ENCODE measurements at regions not wholly inside any gene's neighbourhood (a gene's known extent, or its start where the extent isn't known, plus 50 kb on each side); places are given as distances from the start of the nearest gene placed in this dataset.

DNA sequence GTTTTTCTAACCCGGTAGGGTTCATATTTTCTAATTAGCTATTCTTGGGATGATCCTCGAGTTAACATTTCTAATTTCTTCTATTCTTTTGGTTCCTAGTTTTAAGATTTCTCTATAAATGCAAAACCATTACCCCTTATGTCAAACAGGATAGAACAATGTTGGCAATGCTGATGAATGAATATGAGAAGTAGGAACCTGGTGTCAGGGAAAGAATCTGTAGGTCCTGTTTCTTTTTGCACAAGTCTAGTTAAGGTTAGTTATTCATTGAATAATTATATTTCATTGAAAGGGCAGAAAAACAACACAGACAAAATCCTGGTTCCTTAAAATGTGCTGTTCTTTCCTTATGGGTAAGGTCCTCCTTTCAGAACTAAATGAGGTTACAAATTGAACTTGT is 766.4 kb upstream of the FAM98A start:
- Mint-ChIP-seq H3K4me3 (peak overlapping the region; percentile 54), H3K27me3 (ENCODE audit: low read depth) (no peaks in the 10 kb centered on the region), H3K27ac (peak overlapping the region; percentile 93), H3K36me3 (no peaks in the 10 kb centered on the region), H3K9me3 (no peaks in the 10 kb centered on the region), H3K4me1 (peaks cover 59% of the 10 kb centered on the region)
- no peak for ATAC-seq
- ChIA-PET POLR2A (no interaction called here), CTCF (interaction anchor here (0.9 kb wide), 1 partner anchor 182 kb away, joined by 4 read pairs; no protein-coding TSS in a partner anchor)
- TF ChIP-seq OVOL2 (CRISPR knock-in tag; IDR thresholded peaks at IDR 0.05; ENCODE audit: borderline replicate concordance) (no peak), TEAD4 (CRISPR knock-in tag; IDR thresholded peaks at IDR 0.05) (no peak), FOXJ3 (CRISPR knock-in tag; IDR thresholded peaks at IDR 0.05; ENCODE audit: borderline replicate concordance) (no peak)
- TF ChIP-seq, protein P1, sequence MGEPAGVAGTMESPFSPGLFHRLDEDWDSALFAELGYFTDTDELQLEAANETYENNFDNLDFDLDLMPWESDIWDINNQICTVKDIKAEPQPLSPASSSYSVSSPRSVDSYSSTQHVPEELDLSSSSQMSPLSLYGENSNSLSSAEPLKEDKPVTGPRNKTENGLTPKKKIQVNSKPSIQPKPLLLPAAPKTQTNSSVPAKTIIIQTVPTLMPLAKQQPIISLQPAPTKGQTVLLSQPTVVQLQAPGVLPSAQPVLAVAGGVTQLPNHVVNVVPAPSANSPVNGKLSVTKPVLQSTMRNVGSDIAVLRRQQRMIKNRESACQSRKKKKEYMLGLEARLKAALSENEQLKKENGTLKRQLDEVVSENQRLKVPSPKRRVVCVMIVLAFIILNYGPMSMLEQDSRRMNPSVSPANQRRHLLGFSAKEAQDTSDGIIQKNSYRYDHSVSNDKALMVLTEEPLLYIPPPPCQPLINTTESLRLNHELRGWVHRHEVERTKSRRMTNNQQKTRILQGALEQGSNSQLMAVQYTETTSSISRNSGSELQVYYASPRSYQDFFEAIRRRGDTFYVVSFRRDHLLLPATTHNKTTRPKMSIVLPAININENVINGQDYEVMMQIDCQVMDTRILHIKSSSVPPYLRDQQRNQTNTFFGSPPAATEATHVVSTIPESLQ (CRISPR knock-in tag; IDR thresholded peaks at IDR 0.05): no peak
- TF ChIP-seq, protein P2, sequence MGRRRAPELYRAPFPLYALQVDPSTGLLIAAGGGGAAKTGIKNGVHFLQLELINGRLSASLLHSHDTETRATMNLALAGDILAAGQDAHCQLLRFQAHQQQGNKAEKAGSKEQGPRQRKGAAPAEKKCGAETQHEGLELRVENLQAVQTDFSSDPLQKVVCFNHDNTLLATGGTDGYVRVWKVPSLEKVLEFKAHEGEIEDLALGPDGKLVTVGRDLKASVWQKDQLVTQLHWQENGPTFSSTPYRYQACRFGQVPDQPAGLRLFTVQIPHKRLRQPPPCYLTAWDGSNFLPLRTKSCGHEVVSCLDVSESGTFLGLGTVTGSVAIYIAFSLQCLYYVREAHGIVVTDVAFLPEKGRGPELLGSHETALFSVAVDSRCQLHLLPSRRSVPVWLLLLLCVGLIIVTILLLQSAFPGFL (CRISPR knock-in tag; IDR thresholded peaks at IDR 0.05; ENCODE audit: borderline replicate concordance): no peak
- TF ChIP-seq, protein P3, sequence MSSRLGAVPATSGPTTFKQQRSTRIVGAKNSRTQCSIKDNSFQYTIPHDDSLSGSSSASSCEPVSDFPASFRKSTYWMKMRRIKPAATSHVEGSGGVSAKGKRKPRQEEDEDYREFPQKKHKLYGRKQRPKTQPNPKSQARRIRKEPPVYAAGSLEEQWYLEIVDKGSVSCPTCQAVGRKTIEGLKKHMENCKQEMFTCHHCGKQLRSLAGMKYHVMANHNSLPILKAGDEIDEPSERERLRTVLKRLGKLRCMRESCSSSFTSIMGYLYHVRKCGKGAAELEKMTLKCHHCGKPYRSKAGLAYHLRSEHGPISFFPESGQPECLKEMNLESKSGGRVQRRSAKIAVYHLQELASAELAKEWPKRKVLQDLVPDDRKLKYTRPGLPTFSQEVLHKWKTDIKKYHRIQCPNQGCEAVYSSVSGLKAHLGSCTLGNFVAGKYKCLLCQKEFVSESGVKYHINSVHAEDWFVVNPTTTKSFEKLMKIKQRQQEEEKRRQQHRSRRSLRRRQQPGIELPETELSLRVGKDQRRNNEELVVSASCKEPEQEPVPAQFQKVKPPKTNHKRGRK (CRISPR knock-in tag; IDR thresholded peaks at IDR 0.05; ENCODE audit: borderline replicate concordance): no peak
- TF ChIP-seq, protein P4, sequence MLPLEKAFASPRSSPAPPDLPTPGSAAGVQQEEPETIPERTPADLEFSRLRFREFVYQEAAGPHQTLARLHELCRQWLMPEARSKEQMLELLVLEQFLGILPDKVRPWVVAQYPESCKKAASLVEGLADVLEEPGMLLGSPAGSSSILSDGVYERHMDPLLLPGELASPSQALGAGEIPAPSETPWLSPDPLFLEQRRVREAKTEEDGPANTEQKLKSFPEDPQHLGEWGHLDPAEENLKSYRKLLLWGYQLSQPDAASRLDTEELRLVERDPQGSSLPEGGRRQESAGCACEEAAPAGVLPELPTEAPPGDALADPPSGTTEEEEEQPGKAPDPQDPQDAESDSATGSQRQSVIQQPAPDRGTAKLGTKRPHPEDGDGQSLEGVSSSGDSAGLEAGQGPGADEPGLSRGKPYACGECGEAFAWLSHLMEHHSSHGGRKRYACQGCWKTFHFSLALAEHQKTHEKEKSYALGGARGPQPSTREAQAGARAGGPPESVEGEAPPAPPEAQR (CRISPR knock-in tag; IDR thresholded peaks at IDR 0.05): no peak
- no peak for DNase-seq (ENCODE audit: low spot score)

DNA sequence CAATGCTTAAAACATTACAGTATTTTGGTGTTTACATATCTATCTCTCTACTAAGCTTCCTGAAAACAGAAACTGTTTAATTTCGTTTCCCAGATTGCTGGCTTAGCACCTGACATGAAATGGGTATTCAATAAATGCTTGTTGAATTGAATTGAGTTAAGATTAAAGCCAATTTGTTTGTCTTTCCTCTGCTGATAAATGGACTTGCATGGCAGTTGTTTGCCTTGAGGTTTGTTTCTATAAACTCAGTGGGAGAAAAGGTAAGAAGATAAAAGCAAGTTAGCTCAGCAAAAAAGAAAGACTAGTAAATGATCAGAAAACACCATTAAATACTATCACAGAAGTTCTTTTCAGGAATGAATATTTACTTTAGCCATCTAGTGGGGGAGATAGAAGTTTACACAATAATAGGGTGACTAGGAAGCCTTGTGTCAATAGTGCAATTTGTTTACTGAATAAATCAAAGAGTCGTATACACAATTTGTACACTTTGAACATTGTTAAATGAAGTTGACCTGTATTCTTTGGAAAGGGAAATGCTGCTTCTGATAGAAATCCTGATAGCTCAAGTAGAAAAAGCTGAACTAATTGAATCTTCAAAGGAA is 754.5 kb upstream of the FAM98A start:
- H3K27ac Mint-ChIP-seq: no peak overlapping the region
- H3K4me3 Mint-ChIP-seq: no peak overlapping the region
- ChIA-PET POLR2A (no interaction called here), CTCF (no interaction called here)
- H3K4me1 Mint-ChIP-seq: peaks cover 6% of the 10 kb centered on the region
- TF ChIP-seq CREM (CRISPR knock-in tag; IDR thresholded peaks at IDR 0.05): no peak
- TF ChIP-seq, protein P5, sequence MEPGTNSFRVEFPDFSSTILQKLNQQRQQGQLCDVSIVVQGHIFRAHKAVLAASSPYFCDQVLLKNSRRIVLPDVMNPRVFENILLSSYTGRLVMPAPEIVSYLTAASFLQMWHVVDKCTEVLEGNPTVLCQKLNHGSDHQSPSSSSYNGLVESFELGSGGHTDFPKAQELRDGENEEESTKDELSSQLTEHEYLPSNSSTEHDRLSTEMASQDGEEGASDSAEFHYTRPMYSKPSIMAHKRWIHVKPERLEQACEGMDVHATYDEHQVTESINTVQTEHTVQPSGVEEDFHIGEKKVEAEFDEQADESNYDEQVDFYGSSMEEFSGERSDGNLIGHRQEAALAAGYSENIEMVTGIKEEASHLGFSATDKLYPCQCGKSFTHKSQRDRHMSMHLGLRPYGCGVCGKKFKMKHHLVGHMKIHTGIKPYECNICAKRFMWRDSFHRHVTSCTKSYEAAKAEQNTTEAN (CRISPR knock-in tag; IDR thresholded peaks at IDR 0.05): no peak
- no peak for TF ChIP-seq ZNF396 (CRISPR knock-in tag; IDR thresholded peaks at IDR 0.05; ENCODE audit: borderline replicate concordance)
- TF ChIP-seq TEAD1 (CRISPR knock-in tag; IDR thresholded peaks at IDR 0.05): no peak
- no peak for TF ChIP-seq RELA (CRISPR knock-in tag; IDR thresholded peaks at IDR 0.05; ENCODE audit: borderline replicate concordance)
- TF ChIP-seq, protein P6, sequence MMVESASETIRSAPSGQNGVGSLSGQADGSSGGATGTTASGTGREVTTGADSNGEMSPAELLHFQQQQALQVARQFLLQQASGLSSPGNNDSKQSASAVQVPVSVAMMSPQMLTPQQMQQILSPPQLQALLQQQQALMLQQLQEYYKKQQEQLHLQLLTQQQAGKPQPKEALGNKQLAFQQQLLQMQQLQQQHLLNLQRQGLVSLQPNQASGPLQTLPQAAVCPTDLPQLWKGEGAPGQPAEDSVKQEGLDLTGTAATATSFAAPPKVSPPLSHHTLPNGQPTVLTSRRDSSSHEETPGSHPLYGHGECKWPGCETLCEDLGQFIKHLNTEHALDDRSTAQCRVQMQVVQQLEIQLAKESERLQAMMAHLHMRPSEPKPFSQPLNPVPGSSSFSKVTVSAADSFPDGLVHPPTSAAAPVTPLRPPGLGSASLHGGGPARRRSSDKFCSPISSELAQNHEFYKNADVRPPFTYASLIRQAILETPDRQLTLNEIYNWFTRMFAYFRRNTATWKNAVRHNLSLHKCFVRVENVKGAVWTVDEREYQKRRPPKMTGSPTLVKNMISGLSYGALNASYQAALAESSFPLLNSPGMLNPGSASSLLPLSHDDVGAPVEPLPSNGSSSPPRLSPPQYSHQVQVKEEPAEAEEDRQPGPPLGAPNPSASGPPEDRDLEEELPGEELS (CRISPR knock-in tag; IDR thresholded peaks at IDR 0.05): no peak
- TF ChIP-seq, protein P7, sequence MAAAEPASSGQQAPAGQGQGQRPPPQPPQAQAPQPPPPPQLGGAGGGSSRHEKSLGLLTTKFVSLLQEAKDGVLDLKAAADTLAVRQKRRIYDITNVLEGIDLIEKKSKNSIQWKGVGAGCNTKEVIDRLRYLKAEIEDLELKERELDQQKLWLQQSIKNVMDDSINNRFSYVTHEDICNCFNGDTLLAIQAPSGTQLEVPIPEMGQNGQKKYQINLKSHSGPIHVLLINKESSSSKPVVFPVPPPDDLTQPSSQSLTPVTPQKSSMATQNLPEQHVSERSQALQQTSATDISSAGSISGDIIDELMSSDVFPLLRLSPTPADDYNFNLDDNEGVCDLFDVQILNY (CRISPR knock-in tag; IDR thresholded peaks at IDR 0.05): no peak
- TF ChIP-seq ZNF671 (CRISPR knock-in tag; IDR thresholded peaks at IDR 0.05): no peak
- no peak for TF ChIP-seq KAT7 (CRISPR knock-in tag; IDR thresholded peaks at IDR 0.05; ENCODE audit: borderline replicate concordance)
- TF ChIP-seq NFE2L1 (CRISPR knock-in tag; IDR thresholded peaks at IDR 0.05): no peak
- TF ChIP-seq, protein P8, sequence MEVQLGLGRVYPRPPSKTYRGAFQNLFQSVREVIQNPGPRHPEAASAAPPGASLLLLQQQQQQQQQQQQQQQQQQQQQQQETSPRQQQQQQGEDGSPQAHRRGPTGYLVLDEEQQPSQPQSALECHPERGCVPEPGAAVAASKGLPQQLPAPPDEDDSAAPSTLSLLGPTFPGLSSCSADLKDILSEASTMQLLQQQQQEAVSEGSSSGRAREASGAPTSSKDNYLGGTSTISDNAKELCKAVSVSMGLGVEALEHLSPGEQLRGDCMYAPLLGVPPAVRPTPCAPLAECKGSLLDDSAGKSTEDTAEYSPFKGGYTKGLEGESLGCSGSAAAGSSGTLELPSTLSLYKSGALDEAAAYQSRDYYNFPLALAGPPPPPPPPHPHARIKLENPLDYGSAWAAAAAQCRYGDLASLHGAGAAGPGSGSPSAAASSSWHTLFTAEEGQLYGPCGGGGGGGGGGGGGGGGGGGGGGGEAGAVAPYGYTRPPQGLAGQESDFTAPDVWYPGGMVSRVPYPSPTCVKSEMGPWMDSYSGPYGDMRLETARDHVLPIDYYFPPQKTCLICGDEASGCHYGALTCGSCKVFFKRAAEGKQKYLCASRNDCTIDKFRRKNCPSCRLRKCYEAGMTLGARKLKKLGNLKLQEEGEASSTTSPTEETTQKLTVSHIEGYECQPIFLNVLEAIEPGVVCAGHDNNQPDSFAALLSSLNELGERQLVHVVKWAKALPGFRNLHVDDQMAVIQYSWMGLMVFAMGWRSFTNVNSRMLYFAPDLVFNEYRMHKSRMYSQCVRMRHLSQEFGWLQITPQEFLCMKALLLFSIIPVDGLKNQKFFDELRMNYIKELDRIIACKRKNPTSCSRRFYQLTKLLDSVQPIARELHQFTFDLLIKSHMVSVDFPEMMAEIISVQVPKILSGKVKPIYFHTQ (CRISPR knock-in tag; IDR thresholded peaks at IDR 0.05): no peak
- ATAC-seq (no peak), DNase-seq (ENCODE audit: low spot score) (no peak)
- no peaks in the 10 kb centered on the region for H3K27me3 Mint-ChIP-seq (ENCODE audit: low read depth)
- no peaks in the 10 kb centered on the region for H3K9me3 Mint-ChIP-seq
- no peaks in the 10 kb centered on the region for H3K36me3 Mint-ChIP-seq

All from WTC11 (cell line).